Stomach (tissue), 8 donors: ENCODE measurements at regions not wholly inside any gene's neighbourhood (a gene's known extent, or its start where the extent isn't known, plus 50 kb on each side); places are given as distances from the start of the nearest gene placed in this dataset.

ENCODE experiments used
- DNase-seq, 2 donors: peaks; one replicate each; pipeline versions ENCODE4 v3.0.0 to v3.0.0-alpha.2; 2013 to 2019
- H3K27ac ChIP-seq, 5 donors: fragments of 200-600 bp in 4 of 5; sonication (generic) in 4 of 5; one replicate each; pipeline ENCODE4 v1.5.1; 2013 to 2019; ENCODE audit warnings: mild to moderate bottlenecking in 1 of 5, moderate library complexity in 1 of 5
- H3K27me3 ChIP-seq, 3 donors: fragments of 200-600 bp; sonication (generic); one replicate each; pipeline ENCODE4 v1.5.1; 2017 to 2019; ENCODE audit warnings: mixed run types in 1 of 3
- H3K36me3 ChIP-seq, 4 donors: fragments of 200-600 bp; sonication (generic); 1 replicate in 3 of 4; 2 replicates in 1 of 4; pipeline ENCODE4 v1.5.1; 2016 to 2019
- H3K4me1 ChIP-seq, 4 donors: fragments of 200-600 bp; sonication (generic); one replicate each; pipeline ENCODE4 v1.5.1; 2016 to 2019
- H3K4me3 ChIP-seq, 4 donors: fragments of 200-600 bp; sonication (generic) in 3 of 4; one replicate each; pipeline ENCODE4 v1.5.1; 2016 to 2019; ENCODE audit warnings: mild to moderate bottlenecking in 1 of 4
- H3K9me3 ChIP-seq, 4 donors: fragments of 200-600 bp; sonication (generic); one replicate each; pipeline ENCODE4 v1.5.1; 2016 to 2019
- CTCF ChIP-seq, 7 experiments: fragments of 450-650 bp in 4 of 7; fragments of 200-600 bp in 3 of 7; sonication (generic) in 3 of 7; IDR thresholded peaks; one replicate each; pipeline ENCODE4 v1.5.1; 2016 to 2019; ENCODE audit warnings: antibody characterized with exemption in 7 of 7, control low read depth in 2 of 7, mild to moderate bottlenecking in 1 of 7
- EP300 ChIP-seq: sonication (generic); formaldehyde crosslinking; IDR thresholded peaks from one replicate; pipeline ENCODE4 v1.6.1; 2017; ENCODE audit warnings: antibody characterized with exemption
- POLR2A ChIP-seq, 4 donors: fragments of 450-650 bp; IDR thresholded peaks; one replicate each; pipeline ENCODE4 v1.6.1; 2016; ENCODE audit warnings: antibody characterized with exemption in 4 of 4, control low read depth in 2 of 4, mild to moderate bottlenecking in 1 of 4, moderate library complexity in 1 of 4
- POLR2AphosphoS5 ChIP-seq, 3 donors: sonication (generic); formaldehyde crosslinking; IDR thresholded peaks; one replicate each; pipeline ENCODE4 v1.6.1; 2016; ENCODE audit warnings: antibody characterized with exemption in 3 of 3
- WGBS, 5 donors: extraction: QIAGEN DNeasy Blood & Tissue Kit in 3 of 5; methylation state at CpG; one replicate each; pipeline versions ENCODE4 v1.1.5 to v1.1.7; 2013 to 2018; 5-methylcytosine and 5-hydroxymethylcytosine counted together
- intact Hi-C: fragments of 100-400 bp; cut with DNase I; formaldehyde crosslinking; loops from one replicate; pipeline ENCODE4 v1.15.1; 2023; ENCODE audit warnings: low total_unique reads
- donor health status: healthy with polysubstance abuse.
- donor health status: Bipolar disorder and iron deficiency.
- donor health status: healthy.

GRCh38 chr15:46576646-46577395, 942.0 kb downstream of the SQOR start:
- TF ChIP-seq POLR2A (IDR thresholded peaks at IDR 0.05) (no peak), CTCF (IDR thresholded peaks at IDR 0.05) (no peak), POLR2AphosphoS5 (IDR thresholded peaks at IDR 0.05) (no peak), EP300 (no peak)
- Histone ChIP-seq H3K9me3 (no peaks in the 10 kb centered on the region), H3K4me3 (no peak overlapping the region), H3K36me3 (no peaks in the 10 kb centered on the region), H3K27ac (no peak overlapping the region), H3K27me3 (no peaks in the 10 kb centered on the region), H3K4me1 (no peaks in the 10 kb centered on the region)
- intact Hi-C loops = no loop called here
- 12 to 62% (median 41%) methylated on average over 1 of the region's 1 CpG for WGBS, 5 donors
- peak in 1 of 2 donors; percentile 67 for DNase-seq

DNA sequence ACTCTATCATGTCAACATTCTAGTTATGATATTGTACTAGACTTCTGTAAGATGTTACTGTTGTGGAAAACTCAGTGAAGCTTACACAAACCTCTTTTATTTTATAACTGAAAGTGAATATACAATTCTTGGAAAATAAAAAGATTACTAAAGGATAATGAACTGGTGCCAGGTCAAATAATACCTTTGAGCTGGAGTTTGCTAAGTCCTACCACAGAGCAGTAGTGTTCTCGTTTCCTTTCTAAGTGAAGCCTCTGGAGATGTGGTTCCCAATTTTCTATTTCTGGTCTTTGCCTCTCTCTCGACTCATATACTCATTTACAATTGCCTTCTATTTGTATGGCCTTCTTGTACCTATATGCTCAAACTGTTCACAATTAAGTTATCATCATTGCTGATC, 942.9 kb downstream of the SQOR start:
- Histone ChIP-seq H3K36me3 (no peaks in the 10 kb centered on the region), H3K9me3 (no peaks in the 10 kb centered on the region), H3K4me1 (no peaks in the 10 kb centered on the region), H3K4me3 (no peak overlapping the region), H3K27ac (no peak overlapping the region), H3K27me3 (no peaks in the 10 kb centered on the region)
- WGBS, 5 donors = 17 to 47% (median 25%) methylated on average over 2 of the region's 2 CpGs
- no peak for DNase-seq
- TF ChIP-seq CTCF (IDR thresholded peaks at IDR 0.05) = no peak
- no peak for TF ChIP-seq EP300
- no peak for TF ChIP-seq POLR2A (IDR thresholded peaks at IDR 0.05)
- TF ChIP-seq POLR2AphosphoS5 (IDR thresholded peaks at IDR 0.05) = no peak
- intact Hi-C loops = no loop called here

- TF ChIP-seq POLR2AphosphoS5 (IDR thresholded peaks at IDR 0.05) = no peak
- TF ChIP-seq EP300 = no peak
- Histone ChIP-seq H3K36me3 (no peaks in the 10 kb centered on the region), H3K27me3 (no peaks in the 10 kb centered on the region), H3K4me3 (no peak overlapping the region), H3K4me1 (no peaks in the 10 kb centered on the region), H3K9me3 (peaks cover 0 to 4% (median 0%) of the 10 kb centered on the region in 4 donors), H3K27ac (no peak overlapping the region)
- WGBS, 5 donors = 14 to 75% (median 38%) methylated on average over 2 of the region's 2 CpGs
- intact Hi-C loops = no loop called here
- DNase-seq = no peak
These were observed 945.7 kb downstream of the SQOR start for GRCh38 chr15:46580487-46580886.

DNA sequence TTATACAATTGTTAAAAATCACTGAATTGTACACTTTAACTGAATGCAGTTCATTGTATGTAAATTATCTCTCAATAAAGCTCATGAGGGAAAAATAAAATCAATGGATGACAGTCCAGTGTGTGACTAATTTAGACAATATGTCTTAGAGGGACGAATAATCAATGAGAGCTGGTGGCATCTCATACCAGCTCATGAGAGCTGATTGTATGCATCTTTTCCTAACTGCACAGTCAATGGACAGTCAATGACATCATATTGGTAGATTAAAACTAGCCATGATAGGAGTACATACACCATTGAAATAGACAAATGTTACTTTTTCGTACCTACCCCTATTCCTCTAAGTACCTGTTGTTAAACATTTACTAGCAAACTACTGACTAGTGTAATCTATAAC, 946.1 kb downstream of the SQOR start:
- WGBS, 5 donors = 40 to 74% (median 71%) methylated on average over 2 of the region's 2 CpGs
- H3K9me3 ChIP-seq = peaks cover 0 to 4% (median 0%) of the 10 kb centered on the region in 4 donors
- H3K27ac ChIP-seq = no peak overlapping the region
- H3K4me1 ChIP-seq = no peaks in the 10 kb centered on the region
- no peaks in the 10 kb centered on the region for H3K36me3 ChIP-seq
- no peak for TF ChIP-seq POLR2A (IDR thresholded peaks at IDR 0.05)
- no peak for TF ChIP-seq EP300
- no peak for TF ChIP-seq POLR2AphosphoS5 (IDR thresholded peaks at IDR 0.05)
- TF ChIP-seq CTCF (IDR thresholded peaks at IDR 0.05) = no peak
- no peak overlapping the region for H3K4me3 ChIP-seq
- H3K27me3 ChIP-seq = no peaks in the 10 kb centered on the region
- DNase-seq = no peak
- intact Hi-C loops = no loop called here

GRCh38 chr15:46589088-46589487, 954.3 kb downstream of the SQOR start:
- no peak for TF ChIP-seq EP300
- TF ChIP-seq POLR2A (IDR thresholded peaks at IDR 0.05) = no peak
- TF ChIP-seq POLR2AphosphoS5 (IDR thresholded peaks at IDR 0.05) = no peak
- no peak for TF ChIP-seq CTCF (IDR thresholded peaks at IDR 0.05)
- DNase-seq = no peak
- 59 to 90% (median 84%) methylated on average over 4 of the region's 4 CpGs for WGBS, 5 donors
- no peaks in the 10 kb centered on the region for H3K27me3 ChIP-seq
- H3K36me3 ChIP-seq = no peaks in the 10 kb centered on the region
- no peak overlapping the region for H3K27ac ChIP-seq
- peaks cover 0 to 12% (median 0%) of the 10 kb centered on the region in 4 donors for H3K9me3 ChIP-seq
- H3K4me1 ChIP-seq = no peaks in the 10 kb centered on the region
- H3K4me3 ChIP-seq = no peak overlapping the region
- intact Hi-C loops = no loop called here
